Esophagus squamous epithelium (tissue), 5 donors: ENCODE measurements at regions not wholly inside any gene's neighbourhood (a gene's known extent, or its start where the extent isn't known, plus 50 kb on each side); places are given as distances from the start of the nearest gene placed in this dataset.

Experiments
- DNase-seq: peaks from one replicate; lab custom pipeline; 2025; lab: John Stamatoyannopoulos, UW
- H3K27ac ChIP-seq, 4 donors: fragments of 200-600 bp; sonication (generic); one replicate each; pipeline ENCODE4 v1.5.1; 2016 to 2019; ENCODE audit warnings: mild to moderate bottlenecking in 1 of 4
- H3K27me3 ChIP-seq, 4 donors: fragments of 200-600 bp; sonication (generic); 1 replicate in 3 of 4; 2 replicates in 1 of 4; pipeline versions ENCODE4 v1.5.1 to v1.6.0; 2017 to 2021; ENCODE audit warnings: antibody characterized with exemption in 1 of 4
- H3K36me3 ChIP-seq, 3 donors: fragments of 200-600 bp; sonication (generic); one replicate each; pipeline ENCODE4 v1.5.1; 2016 to 2019
- H3K4me1 ChIP-seq, 3 donors: fragments of 200-600 bp; sonication (generic); one replicate each; pipeline ENCODE4 v1.5.1; 2017 to 2019
- H3K4me3 ChIP-seq, 4 donors: fragments of 200-600 bp; sonication (generic); 1 replicate in 3 of 4; 2 replicates in 1 of 4; pipeline ENCODE4 v1.5.1; 2016 to 2019; ENCODE audit warnings: mild to moderate bottlenecking in 2 of 4, moderate library complexity in 1 of 4
- H3K9me3 ChIP-seq, 3 donors: fragments of 200-600 bp; sonication (generic); one replicate each; pipeline ENCODE4 v1.5.1; 2016 to 2019
- POLR2A ChIP-seq, 4 donors: fragments of 450-650 bp; IDR thresholded peaks; one replicate each; pipeline ENCODE4 v1.6.1; 2017; ENCODE audit warnings: antibody characterized with exemption in 4 of 4, mild to moderate bottlenecking in 4 of 4, moderate library complexity in 3 of 4
- WGBS, 2 donors: methylation state at CpG; one replicate each; pipeline ENCODE4 v1.1.5; 2018; 5-methylcytosine and 5-hydroxymethylcytosine counted together
- intact Hi-C: fragments of 100-400 bp; cut with DNase I; formaldehyde crosslinking; loops from one replicate; pipeline ENCODE4 v1.15.0; 2022
- TF ChIP-seq, protein P1 (sequence below), 6 experiments: fragments of 450-650 bp in 4 of 6; fragments of 200-600 bp in 2 of 6; sonication (generic) in 2 of 6; IDR thresholded peaks; one replicate each; pipeline ENCODE4 v1.5.1; 2016 to 2019; ENCODE audit warnings: antibody characterized with exemption in 6 of 6, mild to moderate bottlenecking in 4 of 6, moderate library complexity in 4 of 6
- donor health status: DM: yes; HTN: yes; CAD: no.

DNA sequence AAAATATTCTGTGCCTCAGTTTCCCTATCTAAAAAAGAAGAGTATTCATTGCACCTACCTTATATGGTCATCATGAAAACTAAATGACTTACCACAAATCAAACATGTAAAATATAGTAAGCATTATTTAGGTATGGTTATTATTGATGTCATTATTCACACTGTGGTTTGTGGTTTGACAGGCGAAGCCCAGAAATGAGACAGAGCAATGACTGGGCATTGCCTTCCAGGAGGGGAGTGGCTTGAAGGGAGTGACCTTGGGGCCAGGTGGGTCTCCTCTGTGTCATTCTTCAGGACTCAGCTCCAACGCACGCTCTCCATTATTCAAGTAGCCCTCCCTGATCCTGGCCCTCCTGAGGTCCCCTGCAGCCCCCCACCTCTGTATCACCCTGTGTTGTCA, 133.7 kb downstream of the DMRTA2 start:
- H3K4me1 ChIP-seq = no peaks in the 10 kb centered on the region
- no peaks in the 10 kb centered on the region for H3K36me3 ChIP-seq
- TF ChIP-seq POLR2A (IDR thresholded peaks at IDR 0.05) = no peak
- TF ChIP-seq, protein P1, sequence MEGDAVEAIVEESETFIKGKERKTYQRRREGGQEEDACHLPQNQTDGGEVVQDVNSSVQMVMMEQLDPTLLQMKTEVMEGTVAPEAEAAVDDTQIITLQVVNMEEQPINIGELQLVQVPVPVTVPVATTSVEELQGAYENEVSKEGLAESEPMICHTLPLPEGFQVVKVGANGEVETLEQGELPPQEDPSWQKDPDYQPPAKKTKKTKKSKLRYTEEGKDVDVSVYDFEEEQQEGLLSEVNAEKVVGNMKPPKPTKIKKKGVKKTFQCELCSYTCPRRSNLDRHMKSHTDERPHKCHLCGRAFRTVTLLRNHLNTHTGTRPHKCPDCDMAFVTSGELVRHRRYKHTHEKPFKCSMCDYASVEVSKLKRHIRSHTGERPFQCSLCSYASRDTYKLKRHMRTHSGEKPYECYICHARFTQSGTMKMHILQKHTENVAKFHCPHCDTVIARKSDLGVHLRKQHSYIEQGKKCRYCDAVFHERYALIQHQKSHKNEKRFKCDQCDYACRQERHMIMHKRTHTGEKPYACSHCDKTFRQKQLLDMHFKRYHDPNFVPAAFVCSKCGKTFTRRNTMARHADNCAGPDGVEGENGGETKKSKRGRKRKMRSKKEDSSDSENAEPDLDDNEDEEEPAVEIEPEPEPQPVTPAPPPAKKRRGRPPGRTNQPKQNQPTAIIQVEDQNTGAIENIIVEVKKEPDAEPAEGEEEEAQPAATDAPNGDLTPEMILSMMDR (IDR thresholded peaks at IDR 0.05) = no peak
- H3K27me3 ChIP-seq = peaks cover 0 to 3% (median 0%) of the 10 kb centered on the region in 4 donors
- H3K4me3 ChIP-seq = no peak overlapping the region
- H3K27ac ChIP-seq = no peak overlapping the region
- intact Hi-C loops = no loop called here
- no peaks in the 10 kb centered on the region for H3K9me3 ChIP-seq
- 71 to 79% methylated on average over 3 of the region's 3 CpGs for WGBS, 2 donors
- no peak for DNase-seq

DNA sequence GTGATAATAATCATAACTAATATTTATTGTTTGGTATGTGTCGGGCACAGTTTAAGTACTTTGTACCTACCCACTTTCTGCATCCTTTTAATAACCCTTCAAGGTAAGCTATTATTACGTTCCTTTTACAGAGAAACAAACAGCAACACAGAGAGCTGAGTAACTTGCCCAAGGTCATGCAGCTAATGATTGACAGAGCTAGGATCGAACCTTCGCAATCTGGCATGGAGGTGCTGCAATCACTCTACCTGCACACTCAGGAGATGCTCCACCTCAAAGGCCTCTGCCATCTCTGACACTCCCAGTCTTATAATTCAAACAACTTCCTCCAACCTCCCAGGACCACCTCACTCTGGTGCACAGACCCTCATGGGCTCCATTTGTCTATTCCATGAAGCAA, 137.2 kb downstream of the DMRTA2 start:
- H3K4me1 ChIP-seq = no peaks in the 10 kb centered on the region
- DNase-seq = no peak
- peaks cover 0 to 7% (median 0%) of the 10 kb centered on the region in 4 donors for H3K27me3 ChIP-seq
- intact Hi-C loops = no loop called here
- 41 to 81% methylated on average over 4 of the region's 4 CpGs for WGBS, 2 donors
- H3K4me3 ChIP-seq = no peak overlapping the region
- TF ChIP-seq, protein P1 (IDR thresholded peaks at IDR 0.05) = no peak
- TF ChIP-seq POLR2A (IDR thresholded peaks at IDR 0.05) = no peak
- no peaks in the 10 kb centered on the region for H3K36me3 ChIP-seq
- no peaks in the 10 kb centered on the region for H3K9me3 ChIP-seq
- no peak overlapping the region for H3K27ac ChIP-seq

DNA sequence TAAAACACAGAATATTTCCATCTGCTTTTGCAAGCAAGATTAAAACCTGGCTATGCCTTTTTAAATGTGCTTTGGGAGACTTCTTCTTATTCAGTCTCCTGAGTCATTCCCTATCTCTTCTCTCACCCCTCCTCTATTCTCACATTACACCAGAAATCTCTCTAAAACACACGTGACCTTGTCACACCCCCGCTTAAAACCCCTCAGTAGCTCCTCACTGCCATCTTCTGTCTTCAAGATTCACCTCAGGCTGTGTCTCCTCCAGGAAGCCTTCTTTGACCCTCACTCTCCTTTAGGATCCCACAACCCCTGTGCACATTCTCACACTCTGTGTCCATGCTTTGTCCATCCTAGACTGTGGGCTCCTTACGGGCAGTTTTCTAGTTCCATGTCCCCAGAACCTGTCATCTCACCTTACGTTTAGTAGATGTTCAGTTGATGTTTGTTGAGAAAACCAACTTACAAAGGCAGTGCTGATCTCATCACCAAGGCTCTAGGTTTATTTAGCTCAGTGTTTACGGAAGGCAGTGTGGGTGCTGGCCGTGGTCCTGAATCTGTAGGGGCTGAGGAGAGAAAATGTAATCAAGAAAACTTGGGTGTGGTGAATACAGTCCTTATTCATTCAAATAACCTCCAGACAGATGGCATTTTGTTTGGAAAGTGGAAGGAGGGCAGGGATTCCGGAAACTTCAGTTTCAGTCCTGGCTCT, 143.5 kb downstream of the DMRTA2 start:
- 17 to 25% methylated on average over 7 of the region's 7 CpGs for WGBS, 2 donors
- peaks cover 0 to 39% (median 0%) of the 10 kb centered on the region in 4 donors for H3K27me3 ChIP-seq
- intact Hi-C loops = no loop called here

DNA sequence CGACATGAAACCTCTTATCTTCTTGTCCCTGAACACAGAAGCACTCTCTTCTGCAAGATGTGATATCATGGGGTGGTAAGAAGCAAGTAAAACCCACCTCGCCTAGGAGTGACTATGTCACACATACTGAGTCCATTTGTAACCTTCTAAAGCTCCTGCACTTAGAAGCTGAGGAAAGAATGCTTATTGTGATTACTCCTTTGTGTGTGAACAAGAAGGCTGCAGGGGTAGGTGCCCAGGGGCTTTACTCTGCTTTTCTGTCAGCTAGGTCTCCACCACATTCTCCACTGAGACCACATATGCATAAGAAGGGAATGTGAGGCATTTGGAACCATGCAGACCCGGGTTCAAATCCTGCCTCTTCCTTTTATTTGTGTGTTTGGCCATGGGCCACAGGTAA, 144.3 kb downstream of the DMRTA2 start:
- no peak for DNase-seq
- TF ChIP-seq, protein P1 (IDR thresholded peaks at IDR 0.05) = no peak
- TF ChIP-seq POLR2A (IDR thresholded peaks at IDR 0.05) = no peak
- intact Hi-C loops = no loop called here
- Histone ChIP-seq H3K4me1 (no peaks in the 10 kb centered on the region), H3K9me3 (no peaks in the 10 kb centered on the region), H3K36me3 (no peaks in the 10 kb centered on the region), H3K27ac (no peak overlapping the region), H3K4me3 (no peak overlapping the region), H3K27me3 (peaks cover 0 to 37% (median 0%) of the 10 kb centered on the region in 4 donors)
- 30 to 47% methylated on average over 3 of the region's 3 CpGs for WGBS, 2 donors

More for the DNA sequence above, 143.5 kb downstream of the DMRTA2 start:
- no peak for DNase-seq
- TF ChIP-seq, protein P1 (IDR thresholded peaks at IDR 0.05) = no peak
- no peak for TF ChIP-seq POLR2A (IDR thresholded peaks at IDR 0.05)
- no peaks in the 10 kb centered on the region for H3K9me3 ChIP-seq
- no peak overlapping the region for H3K27ac ChIP-seq
- no peaks in the 10 kb centered on the region for H3K4me1 ChIP-seq
- no peaks in the 10 kb centered on the region for H3K36me3 ChIP-seq
- no peak overlapping the region for H3K4me3 ChIP-seq

DNA sequence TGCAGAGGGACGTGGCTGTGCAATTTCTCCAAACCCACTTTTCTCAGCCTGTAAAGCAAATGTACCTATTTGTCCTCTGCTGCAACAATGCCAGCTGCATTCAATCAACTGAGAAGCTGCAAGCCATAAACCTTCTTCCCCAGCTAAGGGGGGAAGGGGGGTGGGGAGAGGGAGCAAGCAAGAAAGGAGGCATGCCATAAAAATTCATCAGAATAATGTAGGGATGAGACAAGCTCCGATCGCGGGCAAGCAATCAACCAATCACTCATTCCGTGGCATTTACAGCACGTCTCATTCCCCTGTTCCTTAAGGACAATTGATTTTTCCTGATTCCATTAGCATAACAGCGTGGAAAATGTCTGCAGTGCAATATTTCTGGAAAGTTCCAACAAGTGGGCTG, 144.8 kb downstream of the DMRTA2 start:
- TF ChIP-seq, protein P1 (IDR thresholded peaks at IDR 0.05) = no peak
- Histone ChIP-seq H3K27me3 (peaks cover 0 to 36% (median 0%) of the 10 kb centered on the region in 4 donors), H3K9me3 (no peaks in the 10 kb centered on the region), H3K4me1 (no peaks in the 10 kb centered on the region), H3K27ac (no peak overlapping the region), H3K4me3 (no peak overlapping the region), H3K36me3 (no peaks in the 10 kb centered on the region)
- intact Hi-C loops = no loop called here
- no peak for DNase-seq
- WGBS, 2 donors = 52 to 58% methylated on average over 7 of the region's 7 CpGs
